Gastrocnemius medialis (tissue), 4 donors: ENCODE measurements at regions not wholly inside any gene's neighbourhood (a gene's known extent, or its start where the extent isn't known, plus 50 kb on each side); places are given as distances from the start of the nearest gene placed in this dataset.
"Not testable (repeated sequence)": the region's sequence is repeated elsewhere in the genome, so short reads cannot be mapped to it uniquely, and the experiment has no call there.

Source experiments
- POLR2A ChIP-seq, 2 donors: fragments of 450-650 bp; IDR thresholded peaks; one replicate each; pipeline ENCODE4 v1.6.1; 2017; ENCODE audit warnings: antibody characterized with exemption in 2 of 2, mild to moderate bottlenecking in 2 of 2, moderate library complexity in 2 of 2
- TF ChIP-seq, protein P1 (sequence below), 5 experiments: fragments of 450-650 bp in 3 of 5; fragments of 200-600 bp in 2 of 5; sonication (generic) in 2 of 5; IDR thresholded peaks in 4 of 5; conservative IDR thresholded peaks in 1 of 5; 1 replicate in 4 of 5; 2 replicates in 1 of 5; pipeline ENCODE4 v1.5.1; 2016 to 2019; ENCODE audit warnings: antibody characterized with exemption in 5 of 5, mild to moderate bottlenecking in 3 of 5, moderate library complexity in 3 of 5

DNA sequence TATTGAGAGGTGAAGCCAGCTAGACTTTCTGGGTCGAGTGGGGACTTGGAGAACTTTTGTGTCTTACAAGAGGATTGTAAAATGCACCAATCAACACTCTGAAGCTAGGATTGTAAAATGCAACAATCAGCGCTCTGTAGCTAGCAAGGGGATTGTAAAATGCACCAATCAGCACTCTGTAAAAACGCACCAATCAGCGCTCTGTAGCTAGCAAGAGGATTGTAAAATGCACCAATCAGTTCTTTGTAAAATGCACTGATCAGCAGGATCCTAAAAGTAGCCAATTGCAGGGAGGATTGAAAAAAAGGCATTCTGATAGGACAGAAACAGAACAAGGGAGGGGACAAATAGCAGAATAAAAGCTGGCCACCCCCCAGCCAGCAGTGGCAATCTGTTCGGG lies 68.1 kb upstream of the BOD1 start:
- TF ChIP-seq, protein P1, sequence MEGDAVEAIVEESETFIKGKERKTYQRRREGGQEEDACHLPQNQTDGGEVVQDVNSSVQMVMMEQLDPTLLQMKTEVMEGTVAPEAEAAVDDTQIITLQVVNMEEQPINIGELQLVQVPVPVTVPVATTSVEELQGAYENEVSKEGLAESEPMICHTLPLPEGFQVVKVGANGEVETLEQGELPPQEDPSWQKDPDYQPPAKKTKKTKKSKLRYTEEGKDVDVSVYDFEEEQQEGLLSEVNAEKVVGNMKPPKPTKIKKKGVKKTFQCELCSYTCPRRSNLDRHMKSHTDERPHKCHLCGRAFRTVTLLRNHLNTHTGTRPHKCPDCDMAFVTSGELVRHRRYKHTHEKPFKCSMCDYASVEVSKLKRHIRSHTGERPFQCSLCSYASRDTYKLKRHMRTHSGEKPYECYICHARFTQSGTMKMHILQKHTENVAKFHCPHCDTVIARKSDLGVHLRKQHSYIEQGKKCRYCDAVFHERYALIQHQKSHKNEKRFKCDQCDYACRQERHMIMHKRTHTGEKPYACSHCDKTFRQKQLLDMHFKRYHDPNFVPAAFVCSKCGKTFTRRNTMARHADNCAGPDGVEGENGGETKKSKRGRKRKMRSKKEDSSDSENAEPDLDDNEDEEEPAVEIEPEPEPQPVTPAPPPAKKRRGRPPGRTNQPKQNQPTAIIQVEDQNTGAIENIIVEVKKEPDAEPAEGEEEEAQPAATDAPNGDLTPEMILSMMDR (IDR thresholded peaks at IDR 0.05 in 4 of 5, conservative IDR thresholded peaks at IDR 0.05 in 1 of 5): not testable (repeated sequence)
- not testable (repeated sequence) for TF ChIP-seq POLR2A (IDR thresholded peaks at IDR 0.05)
